ENCODE measurements at regions not wholly inside any gene's neighbourhood (a gene's known extent, or its start where the extent isn't known, plus 50 kb on each side); places are given as distances from the start of the nearest gene placed in this dataset.

DNA sequence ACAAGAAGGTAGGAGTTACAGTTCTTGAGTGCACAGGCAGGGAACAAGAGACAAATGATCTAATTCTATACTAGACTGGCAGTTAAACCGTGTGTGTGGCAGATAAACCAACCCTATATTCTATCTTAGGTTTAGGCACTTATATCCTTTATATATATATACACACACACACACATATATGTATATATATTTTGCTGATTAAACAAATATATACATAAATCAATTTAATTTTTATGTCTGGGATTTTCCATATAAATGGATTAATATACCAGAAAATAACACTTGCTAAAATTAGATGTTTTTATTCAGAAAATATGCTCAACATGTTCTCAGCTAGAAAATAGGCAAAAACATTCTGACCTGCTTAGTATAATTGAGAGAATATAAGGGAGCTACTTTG, 887.9 kb upstream of the KLHL29 start:
- H3K27me3 ChIP-seq (ENCODE audit: control insufficient read depth in 5 of 5, insufficient read depth in 4 of 5, low read length in 5 of 5) = peaks cover 0 to 3% (median 0%) of the 10 kb centered on the region in 5 donors
- no peak overlapping the region for H3K9ac ChIP-seq (ENCODE audit: low read length in 5 of 5)
- H3K9me3 ChIP-seq (ENCODE audit: control insufficient read depth in 5 of 5, low read length in 5 of 5) = no peaks in the 10 kb centered on the region
- peaks cover 0 to 19% (median 7%) of the 10 kb centered on the region in 5 donors for H3K4me1 ChIP-seq (ENCODE audit: control insufficient read depth in 5 of 5, insufficient read depth in 5 of 5, low read length in 5 of 5)
- H3K36me3 ChIP-seq (ENCODE audit: control insufficient read depth in 5 of 5, insufficient read depth in 5 of 5, low read length in 5 of 5) = no peaks in the 10 kb centered on the region
- no peak overlapping the region for H3K27ac ChIP-seq (ENCODE audit: low read depth, low read length)
- H3K4me3 ChIP-seq (ENCODE audit: low read depth in 1 of 5, low read length in 5 of 5) = no peak overlapping the region

DNA sequence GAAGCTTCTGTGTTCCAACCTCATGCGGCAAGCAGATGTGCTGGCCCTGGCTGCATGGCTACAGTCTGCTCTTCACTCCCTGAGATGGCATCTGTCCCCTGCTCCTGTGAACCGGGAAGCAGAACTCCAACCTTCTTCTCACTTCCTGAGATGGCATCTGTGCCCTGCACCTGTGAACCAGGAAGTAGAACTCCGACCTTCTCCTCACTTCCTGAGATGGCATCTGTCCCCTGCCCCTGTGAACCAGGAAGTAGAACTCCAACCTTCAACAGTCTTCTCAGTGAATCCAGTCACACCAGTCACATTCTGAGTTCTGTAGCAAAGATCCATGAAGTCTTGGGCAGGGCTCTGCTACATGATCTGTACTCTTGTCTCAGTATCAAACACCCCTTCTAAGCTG, 887.2 kb upstream of the KLHL29 start:
- H3K27me3 ChIP-seq (ENCODE audit: control insufficient read depth in 5 of 5, insufficient read depth in 4 of 5, low read length in 5 of 5) = peaks cover 0 to 3% (median 0%) of the 10 kb centered on the region in 5 donors
- no peaks in the 10 kb centered on the region for H3K36me3 ChIP-seq (ENCODE audit: control insufficient read depth in 5 of 5, insufficient read depth in 5 of 5, low read length in 5 of 5)
- H3K4me3 ChIP-seq (ENCODE audit: low read depth in 1 of 5, low read length in 5 of 5) = no peak overlapping the region
- no peak overlapping the region for H3K27ac ChIP-seq (ENCODE audit: low read depth, low read length)
- peaks cover 0 to 19% (median 7%) of the 10 kb centered on the region in 5 donors for H3K4me1 ChIP-seq (ENCODE audit: control insufficient read depth in 5 of 5, insufficient read depth in 5 of 5, low read length in 5 of 5)
- no peak overlapping the region for H3K9ac ChIP-seq (ENCODE audit: low read length in 5 of 5)
- H3K9me3 ChIP-seq (ENCODE audit: control insufficient read depth in 5 of 5, low read length in 5 of 5) = no peaks in the 10 kb centered on the region

DNA sequence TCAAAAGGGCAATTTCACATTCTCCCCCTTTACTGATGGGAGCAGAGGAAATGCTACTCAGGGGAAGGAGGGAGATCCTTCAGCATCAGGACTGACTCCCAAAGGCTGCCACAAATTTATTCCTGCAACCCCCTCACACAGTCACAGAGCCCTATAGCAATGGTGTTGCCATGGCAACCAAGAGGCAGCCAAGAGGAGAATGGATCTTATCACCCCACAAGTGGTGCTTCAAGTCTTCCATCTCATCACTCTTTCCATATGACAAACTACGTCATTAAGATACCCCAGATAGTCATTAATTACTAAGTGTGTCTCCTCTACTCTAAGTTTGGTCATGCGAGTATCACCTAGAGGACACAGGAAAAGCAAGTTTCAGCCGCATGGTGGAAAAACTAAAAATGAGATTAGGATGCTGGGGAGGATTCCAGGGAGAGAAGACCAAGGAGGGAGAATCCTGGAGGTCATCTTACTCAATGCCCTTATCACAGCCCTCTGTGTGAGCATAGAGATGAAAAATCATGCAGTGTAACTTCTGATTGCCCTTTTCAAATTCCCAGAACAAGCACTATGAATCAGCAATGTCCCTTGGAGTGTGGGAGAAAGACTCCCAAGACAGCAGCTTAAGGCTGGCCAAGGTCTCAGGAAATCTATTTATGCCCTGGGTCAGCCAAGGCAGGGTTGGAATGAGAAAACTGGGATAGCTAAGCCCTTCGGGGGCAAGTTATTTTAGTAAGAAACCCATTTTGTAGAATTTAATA, 885.7 kb upstream of the KLHL29 start:
- Histone ChIP-seq H3K36me3 (ENCODE audit: control insufficient read depth in 5 of 5, insufficient read depth in 5 of 5, low read length in 5 of 5) (no peaks in the 10 kb centered on the region), H3K27ac (ENCODE audit: low read depth, low read length) (no peak overlapping the region), H3K4me3 (ENCODE audit: low read depth in 1 of 5, low read length in 5 of 5) (no peak overlapping the region), H3K4me1 (ENCODE audit: control insufficient read depth in 5 of 5, insufficient read depth in 5 of 5, low read length in 5 of 5) (peaks cover 0 to 19% (median 7%) of the 10 kb centered on the region in 5 donors), H3K27me3 (ENCODE audit: control insufficient read depth in 5 of 5, insufficient read depth in 4 of 5, low read length in 5 of 5) (peaks cover 0 to 3% (median 0%) of the 10 kb centered on the region in 5 donors), H3K9me3 (ENCODE audit: control insufficient read depth in 5 of 5, low read length in 5 of 5) (no peaks in the 10 kb centered on the region), H3K9ac (ENCODE audit: low read length in 5 of 5) (peak overlapping the region in 1 of 5 donors; percentile 78)

DNA sequence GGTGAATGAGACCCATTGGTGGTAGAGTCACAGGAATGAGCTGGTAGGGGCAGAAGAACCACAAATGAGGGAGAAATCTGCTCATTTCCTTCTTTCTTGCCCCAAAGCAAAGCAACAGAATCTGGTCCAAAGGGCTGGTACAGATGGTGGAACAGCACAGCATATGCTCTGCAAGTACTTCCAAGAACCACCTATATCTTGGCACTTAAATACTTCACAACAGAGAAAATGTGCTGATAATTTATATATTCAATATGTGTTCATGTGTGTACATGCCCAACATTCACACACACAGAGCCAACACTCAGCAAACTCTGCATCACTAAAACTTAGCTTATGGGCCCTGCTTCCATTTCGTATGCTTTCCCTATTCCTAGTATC, 884.4 kb upstream of the KLHL29 start:
- H3K9me3 ChIP-seq (ENCODE audit: control insufficient read depth in 5 of 5, low read length in 5 of 5) = no peaks in the 10 kb centered on the region
- no peaks in the 10 kb centered on the region for H3K36me3 ChIP-seq (ENCODE audit: control insufficient read depth in 5 of 5, insufficient read depth in 5 of 5, low read length in 5 of 5)
- H3K27ac ChIP-seq (ENCODE audit: low read depth, low read length) = no peak overlapping the region
- no peak overlapping the region for H3K9ac ChIP-seq (ENCODE audit: low read length in 5 of 5)
- H3K27me3 ChIP-seq (ENCODE audit: control insufficient read depth in 5 of 5, insufficient read depth in 4 of 5, low read length in 5 of 5) = peaks cover 0 to 3% (median 0%) of the 10 kb centered on the region in 5 donors
- peaks cover 0 to 19% (median 7%) of the 10 kb centered on the region in 5 donors for H3K4me1 ChIP-seq (ENCODE audit: control insufficient read depth in 5 of 5, insufficient read depth in 5 of 5, low read length in 5 of 5)
- H3K4me3 ChIP-seq (ENCODE audit: low read depth in 1 of 5, low read length in 5 of 5) = no peak overlapping the region

DNA sequence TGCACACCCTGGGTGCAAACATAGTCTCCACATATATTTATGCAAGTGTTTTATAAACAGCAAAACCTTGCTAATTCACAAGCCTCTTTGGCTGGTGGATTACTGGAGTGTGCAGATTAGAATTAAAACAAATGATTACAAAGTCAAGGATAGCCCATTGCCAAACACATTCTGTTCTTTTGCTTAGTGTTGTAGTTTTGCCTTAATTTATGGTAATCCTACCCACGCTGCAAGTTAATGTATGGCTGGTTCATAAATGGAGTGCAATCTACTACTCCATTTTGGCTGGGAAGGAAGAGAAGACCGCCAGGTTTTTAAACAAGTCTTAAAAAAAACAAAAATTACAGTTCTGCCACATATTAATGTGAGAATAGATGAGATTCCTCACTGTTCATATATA, 883.1 kb upstream of the KLHL29 start:
- Histone ChIP-seq H3K27me3 (ENCODE audit: control insufficient read depth in 5 of 5, insufficient read depth in 4 of 5, low read length in 5 of 5) (peaks cover 0 to 3% (median 0%) of the 10 kb centered on the region in 5 donors), H3K9me3 (ENCODE audit: control insufficient read depth in 5 of 5, low read length in 5 of 5) (no peaks in the 10 kb centered on the region), H3K4me3 (ENCODE audit: low read depth in 1 of 5, low read length in 5 of 5) (no peak overlapping the region), H3K4me1 (ENCODE audit: control insufficient read depth in 5 of 5, insufficient read depth in 5 of 5, low read length in 5 of 5) (peaks cover 0 to 19% (median 7%) of the 10 kb centered on the region in 5 donors), H3K36me3 (ENCODE audit: control insufficient read depth in 5 of 5, insufficient read depth in 5 of 5, low read length in 5 of 5) (no peaks in the 10 kb centered on the region), H3K9ac (ENCODE audit: low read length in 5 of 5) (no peak overlapping the region), H3K27ac (ENCODE audit: low read depth, low read length) (no peak overlapping the region)

DNA sequence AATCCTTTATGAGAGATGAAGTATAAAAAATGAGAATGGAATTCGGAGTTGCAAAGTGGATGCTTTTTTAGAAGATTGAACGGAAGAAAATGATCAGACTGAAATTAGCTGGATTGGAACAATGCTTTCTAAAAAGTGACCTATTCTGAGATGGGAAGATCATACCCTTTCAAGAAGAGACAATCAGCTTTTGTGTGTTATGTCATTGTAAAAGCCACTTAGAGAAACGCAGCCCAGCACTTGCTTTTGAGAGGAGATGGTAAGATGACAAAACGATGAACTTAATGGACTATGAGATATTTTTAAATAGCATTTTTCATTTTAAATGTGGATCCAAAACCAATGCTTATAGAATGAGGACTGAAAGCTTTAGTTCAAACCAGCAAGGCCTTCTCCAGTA, 871.4 kb upstream of the KLHL29 start:
- no peak overlapping the region for H3K4me3 ChIP-seq (ENCODE audit: low read depth in 1 of 5, low read length in 5 of 5)
- H3K27me3 ChIP-seq (ENCODE audit: control insufficient read depth in 5 of 5, insufficient read depth in 4 of 5, low read length in 5 of 5) = no peaks in the 10 kb centered on the region
- no peaks in the 10 kb centered on the region for H3K36me3 ChIP-seq (ENCODE audit: control insufficient read depth in 5 of 5, insufficient read depth in 5 of 5, low read length in 5 of 5)
- H3K4me1 ChIP-seq (ENCODE audit: control insufficient read depth in 5 of 5, insufficient read depth in 5 of 5, low read length in 5 of 5) = no peaks in the 10 kb centered on the region
- H3K9me3 ChIP-seq (ENCODE audit: control insufficient read depth in 5 of 5, low read length in 5 of 5) = no peaks in the 10 kb centered on the region
- no peak overlapping the region for H3K27ac ChIP-seq (ENCODE audit: low read depth, low read length)
- no peak overlapping the region for H3K9ac ChIP-seq (ENCODE audit: low read length in 5 of 5)

DNA sequence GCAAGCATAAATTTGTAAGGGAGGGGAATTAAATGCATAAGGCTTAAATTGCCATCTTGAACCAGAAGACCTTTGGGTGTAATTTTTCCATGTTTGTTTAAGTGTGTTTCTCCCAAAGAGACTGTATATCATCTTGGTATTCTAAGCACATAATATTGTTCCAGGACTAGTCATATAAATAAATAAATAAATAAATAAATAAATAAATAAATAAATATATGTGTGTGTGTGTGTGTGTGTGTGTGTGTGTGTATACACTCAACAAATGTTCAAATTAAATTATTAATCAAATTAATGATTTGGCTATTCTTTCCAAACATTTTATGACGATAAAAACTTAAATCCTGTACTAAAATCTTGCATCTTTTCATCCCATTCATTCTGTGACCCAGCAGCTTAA, 867.8 kb upstream of the KLHL29 start:
- H3K4me1 ChIP-seq (ENCODE audit: control insufficient read depth in 5 of 5, insufficient read depth in 5 of 5, low read length in 5 of 5) = no peaks in the 10 kb centered on the region
- H3K4me3 ChIP-seq (ENCODE audit: low read depth in 1 of 5, low read length in 5 of 5) = no peak overlapping the region
- H3K9ac ChIP-seq (ENCODE audit: low read length in 5 of 5) = no peak overlapping the region
- H3K36me3 ChIP-seq (ENCODE audit: control insufficient read depth in 5 of 5, insufficient read depth in 5 of 5, low read length in 5 of 5) = no peaks in the 10 kb centered on the region
- peaks cover 0 to 2% (median 0%) of the 10 kb centered on the region in 5 donors for H3K9me3 ChIP-seq (ENCODE audit: control insufficient read depth in 5 of 5, low read length in 5 of 5)
- no peaks in the 10 kb centered on the region for H3K27me3 ChIP-seq (ENCODE audit: control insufficient read depth in 5 of 5, insufficient read depth in 4 of 5, low read length in 5 of 5)
- no peak overlapping the region for H3K27ac ChIP-seq (ENCODE audit: low read depth, low read length)

DNA sequence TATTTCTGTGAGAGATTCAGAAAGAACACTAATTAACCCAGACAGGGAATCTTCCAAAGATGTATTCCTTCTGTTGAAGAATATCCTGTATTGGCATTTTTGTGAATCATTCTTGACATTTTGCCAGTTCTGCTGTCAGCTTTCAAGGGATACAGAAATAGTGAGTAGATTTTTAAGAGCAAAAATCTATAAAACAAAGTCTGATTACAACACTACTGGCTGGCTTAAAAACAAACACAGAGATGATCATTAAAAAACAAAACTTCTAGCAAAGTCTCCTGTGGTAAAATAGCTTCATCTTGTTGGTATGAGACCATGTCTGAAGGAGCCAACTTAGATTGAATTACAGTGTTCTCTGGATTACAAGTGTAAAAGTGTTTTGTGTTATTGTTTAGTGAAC, 866.3 kb upstream of the KLHL29 start:
- H3K4me3 ChIP-seq (ENCODE audit: low read depth in 1 of 5, low read length in 5 of 5) = no peak overlapping the region

DNA sequence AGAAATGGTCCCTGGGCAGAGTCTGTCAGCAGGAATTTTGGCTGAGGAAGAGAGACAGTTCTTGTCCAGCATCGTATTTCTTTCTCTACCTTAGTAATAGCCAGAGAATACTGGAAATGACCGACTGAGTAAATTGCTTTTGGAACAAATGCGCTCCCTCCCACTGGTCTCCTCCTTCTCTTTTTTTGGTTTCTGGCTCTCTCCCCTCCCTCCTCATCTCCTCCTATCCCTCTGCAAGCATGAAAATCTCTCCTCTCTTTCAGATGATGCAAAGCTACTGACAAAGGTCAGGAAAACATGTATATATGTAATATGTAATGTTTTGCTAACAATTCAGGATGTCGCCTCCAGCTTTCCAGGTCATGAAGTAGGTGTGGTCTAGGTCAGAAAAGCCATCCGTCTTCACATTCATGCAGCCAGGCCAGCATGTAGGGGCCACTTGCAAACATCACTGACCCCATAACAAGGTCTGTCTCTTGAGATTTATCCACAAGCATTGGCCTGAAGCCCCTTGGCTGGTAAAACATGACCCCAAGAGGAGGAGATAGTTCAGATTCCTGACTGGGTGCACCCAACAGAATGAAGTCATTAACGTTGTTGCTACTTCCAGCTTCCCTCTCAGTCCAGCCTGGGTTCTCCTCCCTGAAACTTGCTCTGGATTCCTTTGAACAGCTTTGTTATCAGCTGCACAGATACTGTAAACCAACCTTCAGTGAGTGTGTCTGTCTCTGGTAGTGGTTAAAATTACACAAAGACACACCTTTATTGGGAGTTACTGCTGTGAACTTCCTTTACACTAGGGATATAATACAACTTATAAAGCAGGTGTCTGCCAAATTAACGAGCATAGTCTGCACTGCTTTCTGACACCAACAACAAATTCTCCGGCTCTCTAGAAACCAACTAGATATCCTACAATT, 864.4 kb upstream of the KLHL29 start:
- Histone ChIP-seq H3K27ac (ENCODE audit: low read depth, low read length) (no peak overlapping the region), H3K4me3 (ENCODE audit: low read depth in 1 of 5, low read length in 5 of 5) (no peak overlapping the region), H3K4me1 (ENCODE audit: control insufficient read depth in 5 of 5, insufficient read depth in 5 of 5, low read length in 5 of 5) (no peaks in the 10 kb centered on the region), H3K27me3 (ENCODE audit: control insufficient read depth in 5 of 5, insufficient read depth in 4 of 5, low read length in 5 of 5) (no peaks in the 10 kb centered on the region), H3K9me3 (ENCODE audit: control insufficient read depth in 5 of 5, low read length in 5 of 5) (peaks cover 0 to 4% (median 0%) of the 10 kb centered on the region in 5 donors), H3K36me3 (ENCODE audit: control insufficient read depth in 5 of 5, insufficient read depth in 5 of 5, low read length in 5 of 5) (no peaks in the 10 kb centered on the region), H3K9ac (ENCODE audit: low read length in 5 of 5) (no peak overlapping the region)

More for the DNA sequence above, 866.3 kb upstream of the KLHL29 start:
- H3K36me3 ChIP-seq (ENCODE audit: control insufficient read depth in 5 of 5, insufficient read depth in 5 of 5, low read length in 5 of 5) = no peaks in the 10 kb centered on the region
- no peak overlapping the region for H3K9ac ChIP-seq (ENCODE audit: low read length in 5 of 5)
- no peak overlapping the region for H3K27ac ChIP-seq (ENCODE audit: low read depth, low read length)
- peaks cover 0 to 2% (median 0%) of the 10 kb centered on the region in 5 donors for H3K9me3 ChIP-seq (ENCODE audit: control insufficient read depth in 5 of 5, low read length in 5 of 5)
- no peaks in the 10 kb centered on the region for H3K27me3 ChIP-seq (ENCODE audit: control insufficient read depth in 5 of 5, insufficient read depth in 4 of 5, low read length in 5 of 5)
- no peaks in the 10 kb centered on the region for H3K4me1 ChIP-seq (ENCODE audit: control insufficient read depth in 5 of 5, insufficient read depth in 5 of 5, low read length in 5 of 5)

DNA sequence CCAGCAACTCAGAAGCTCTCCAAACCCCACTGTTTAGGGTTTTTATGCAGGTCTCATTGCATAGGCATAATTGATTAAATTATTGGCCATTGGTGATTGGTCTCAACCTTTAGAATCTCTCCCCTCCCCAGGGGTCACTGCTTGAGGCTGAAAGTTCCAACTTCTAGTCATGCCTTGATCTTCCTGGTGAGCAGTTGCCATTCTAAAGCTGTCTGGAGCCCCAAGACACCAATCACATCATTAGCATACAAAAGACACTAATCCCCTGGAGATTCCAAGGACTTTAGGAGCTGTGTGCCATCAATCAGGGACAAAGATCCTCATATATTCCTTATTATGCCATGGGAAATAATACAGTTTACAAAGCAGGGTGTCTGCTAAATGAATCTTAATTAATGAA, 863.4 kb upstream of the KLHL29 start:
- Histone ChIP-seq H3K36me3 (ENCODE audit: control insufficient read depth in 5 of 5, insufficient read depth in 5 of 5, low read length in 5 of 5) (no peaks in the 10 kb centered on the region), H3K4me3 (ENCODE audit: low read depth in 1 of 5, low read length in 5 of 5) (no peak overlapping the region), H3K27me3 (ENCODE audit: control insufficient read depth in 5 of 5, insufficient read depth in 4 of 5, low read length in 5 of 5) (no peaks in the 10 kb centered on the region), H3K4me1 (ENCODE audit: control insufficient read depth in 5 of 5, insufficient read depth in 5 of 5, low read length in 5 of 5) (no peaks in the 10 kb centered on the region), H3K27ac (ENCODE audit: low read depth, low read length) (no peak overlapping the region), H3K9ac (ENCODE audit: low read length in 5 of 5) (no peak overlapping the region), H3K9me3 (ENCODE audit: control insufficient read depth in 5 of 5, low read length in 5 of 5) (peaks cover 0 to 4% (median 0%) of the 10 kb centered on the region in 5 donors)
